ENCODE measurements at regions not wholly inside any gene's neighbourhood (a gene's known extent, or its start where the extent isn't known, plus 50 kb on each side); places are given as distances from the start of the nearest gene placed in this dataset.

DNA sequence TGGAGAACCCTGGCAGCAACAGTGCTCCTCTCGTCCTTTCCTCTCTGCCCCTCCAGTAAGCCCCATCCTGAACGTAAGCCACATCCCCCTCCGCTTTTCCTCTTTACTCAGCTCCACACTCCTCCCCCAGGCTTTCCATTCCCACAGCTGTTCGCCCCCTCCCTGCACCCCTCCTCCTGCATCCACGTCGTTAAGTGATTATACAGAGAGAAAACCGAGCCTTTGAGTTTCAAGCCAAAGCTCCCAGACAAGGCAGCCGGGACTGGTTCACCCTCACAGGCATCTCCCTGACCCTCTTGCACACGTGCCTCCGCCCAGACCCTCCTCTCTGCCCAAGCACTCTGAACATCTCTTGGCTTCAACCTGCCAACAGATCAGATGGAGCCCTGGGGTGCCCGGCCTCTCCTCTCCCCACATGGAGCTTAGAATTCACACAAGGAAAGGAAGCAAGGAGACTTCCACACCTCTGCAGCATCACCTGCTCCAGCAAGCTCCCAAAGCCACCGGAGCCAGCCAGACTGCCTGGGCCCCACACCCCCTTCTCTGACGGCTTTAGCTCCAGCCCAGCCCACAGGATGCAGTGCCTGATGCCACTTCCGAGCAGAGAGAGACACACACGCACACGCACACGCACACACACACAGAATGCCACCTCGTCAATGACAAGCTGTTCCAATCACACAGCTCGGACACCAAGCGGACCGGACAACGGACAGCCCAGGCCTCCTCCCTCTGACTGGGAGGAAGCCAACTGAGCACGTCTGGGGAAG is 99.9 kb upstream of the CCL2 start:
- Histone ChIP-seq H3K79me2 (ENCODE audit: insufficient read depth, low read length) (no peaks in the 10 kb centered on the region), H4K20me1 (ENCODE audit: insufficient read depth, low read length, poor library complexity, severe bottlenecking) (no peaks in the 10 kb centered on the region), H3K9me3 (ENCODE audit: insufficient read depth, low read depth, low read length) (no peaks in the 10 kb centered on the region), H3K36me3 (ENCODE audit: insufficient read depth, low read length) (no peaks in the 10 kb centered on the region), H3K4me2 (ENCODE audit: low read depth, low read length, poor library complexity, severe bottlenecking) (no peak overlapping the region), H3K4me3 (ENCODE audit: low read length, poor library complexity, severe bottlenecking) (no peak overlapping the region), H3K9ac (ENCODE audit: low read depth, low read length, poor library complexity, severe bottlenecking) (no peak overlapping the region), H3K9me2 (replicated peaks; ENCODE audit: low read depth, low read length) (no peaks in the 10 kb centered on the region), H3K4me1 (ENCODE audit: insufficient read depth, low read length, poor library complexity, severe bottlenecking) (no peaks in the 10 kb centered on the region), H3K27me3 (ENCODE audit: insufficient read depth, low read length, poor library complexity, severe bottlenecking) (no peaks in the 10 kb centered on the region), H3F3A (ENCODE audit: low read depth) (no peaks in the 10 kb centered on the region), H2AFZ (ENCODE audit: low read length) (no peak overlapping the region)
- TF ChIP-seq, protein P1, sequence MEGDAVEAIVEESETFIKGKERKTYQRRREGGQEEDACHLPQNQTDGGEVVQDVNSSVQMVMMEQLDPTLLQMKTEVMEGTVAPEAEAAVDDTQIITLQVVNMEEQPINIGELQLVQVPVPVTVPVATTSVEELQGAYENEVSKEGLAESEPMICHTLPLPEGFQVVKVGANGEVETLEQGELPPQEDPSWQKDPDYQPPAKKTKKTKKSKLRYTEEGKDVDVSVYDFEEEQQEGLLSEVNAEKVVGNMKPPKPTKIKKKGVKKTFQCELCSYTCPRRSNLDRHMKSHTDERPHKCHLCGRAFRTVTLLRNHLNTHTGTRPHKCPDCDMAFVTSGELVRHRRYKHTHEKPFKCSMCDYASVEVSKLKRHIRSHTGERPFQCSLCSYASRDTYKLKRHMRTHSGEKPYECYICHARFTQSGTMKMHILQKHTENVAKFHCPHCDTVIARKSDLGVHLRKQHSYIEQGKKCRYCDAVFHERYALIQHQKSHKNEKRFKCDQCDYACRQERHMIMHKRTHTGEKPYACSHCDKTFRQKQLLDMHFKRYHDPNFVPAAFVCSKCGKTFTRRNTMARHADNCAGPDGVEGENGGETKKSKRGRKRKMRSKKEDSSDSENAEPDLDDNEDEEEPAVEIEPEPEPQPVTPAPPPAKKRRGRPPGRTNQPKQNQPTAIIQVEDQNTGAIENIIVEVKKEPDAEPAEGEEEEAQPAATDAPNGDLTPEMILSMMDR (conservative IDR thresholded peaks at IDR 0.05; ENCODE audit: low read length) = no peak
- no peak for TF ChIP-seq EZH2phosphoT487 (IDR thresholded peaks at IDR 0.05; ENCODE audit: borderline replicate concordance)

DNA sequence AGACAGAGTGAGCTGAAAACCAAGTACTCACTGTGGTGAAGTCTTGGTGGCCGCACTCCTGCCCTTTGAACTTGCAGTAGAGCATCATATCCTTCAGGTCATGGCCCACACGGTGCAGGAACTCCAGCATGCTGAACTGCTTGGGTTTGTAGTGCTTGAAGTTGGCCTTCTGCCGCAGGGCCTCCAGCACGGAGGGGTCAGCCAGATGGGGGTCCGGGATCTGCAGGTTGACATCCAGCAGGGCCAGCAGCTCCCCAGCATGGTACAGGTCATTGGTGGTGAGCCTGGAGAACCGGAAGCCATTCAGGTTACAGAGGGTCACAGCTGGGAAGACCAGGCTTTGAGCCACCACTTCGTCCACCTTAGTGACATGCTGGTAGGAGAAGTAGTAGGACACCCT is 99.1 kb upstream of the CCL2 start:
- H3K4me3 ChIP-seq (ENCODE audit: low read length, poor library complexity, severe bottlenecking) = no peak overlapping the region
- H3K27me3 ChIP-seq (ENCODE audit: insufficient read depth, low read length, poor library complexity, severe bottlenecking) = no peaks in the 10 kb centered on the region
- no peak overlapping the region for H2AFZ ChIP-seq (ENCODE audit: low read length)
- H3K9me2 ChIP-seq (replicated peaks; ENCODE audit: low read depth, low read length) = no peaks in the 10 kb centered on the region
- TF ChIP-seq EZH2phosphoT487 (IDR thresholded peaks at IDR 0.05; ENCODE audit: borderline replicate concordance) = no peak
- TF ChIP-seq, protein P1 (conservative IDR thresholded peaks at IDR 0.05; ENCODE audit: low read length) = no peak
- H3K4me1 ChIP-seq (ENCODE audit: insufficient read depth, low read length, poor library complexity, severe bottlenecking) = no peaks in the 10 kb centered on the region
- no peak overlapping the region for H3K4me2 ChIP-seq (ENCODE audit: low read depth, low read length, poor library complexity, severe bottlenecking)
- no peaks in the 10 kb centered on the region for H4K20me1 ChIP-seq (ENCODE audit: insufficient read depth, low read length, poor library complexity, severe bottlenecking)
- no peaks in the 10 kb centered on the region for H3F3A ChIP-seq (ENCODE audit: low read depth)
- no peaks in the 10 kb centered on the region for H3K79me2 ChIP-seq (ENCODE audit: insufficient read depth, low read length)
- no peak overlapping the region for H3K9ac ChIP-seq (ENCODE audit: low read depth, low read length, poor library complexity, severe bottlenecking)
- no peaks in the 10 kb centered on the region for H3K36me3 ChIP-seq (ENCODE audit: insufficient read depth, low read length)
- no peaks in the 10 kb centered on the region for H3K9me3 ChIP-seq (ENCODE audit: insufficient read depth, low read depth, low read length)

DNA sequence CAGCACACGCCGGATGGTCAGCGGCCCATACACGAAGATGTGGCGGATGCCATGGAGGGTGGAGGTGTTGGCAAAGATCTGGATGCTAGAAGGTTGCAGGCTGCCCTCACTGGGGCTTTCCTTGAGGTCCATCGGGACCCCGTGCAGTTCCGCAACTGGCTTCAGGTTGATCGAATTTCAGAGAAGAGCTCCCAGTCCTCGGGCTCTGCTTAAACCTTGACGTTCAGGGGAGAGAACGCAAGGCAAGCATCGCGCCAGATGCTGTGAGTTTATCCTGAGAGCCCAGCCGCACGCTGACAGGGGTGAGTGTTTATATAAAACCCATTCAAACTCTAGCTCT is 98.7 kb upstream of the CCL2 start:
- no peaks in the 10 kb centered on the region for H3K27me3 ChIP-seq (ENCODE audit: insufficient read depth, low read length, poor library complexity, severe bottlenecking)
- H3K9me3 ChIP-seq (ENCODE audit: insufficient read depth, low read depth, low read length) = no peaks in the 10 kb centered on the region
- no peak overlapping the region for H2AFZ ChIP-seq (ENCODE audit: low read length)
- H3K9me2 ChIP-seq (replicated peaks; ENCODE audit: low read depth, low read length) = no peaks in the 10 kb centered on the region
- no peak overlapping the region for H3K4me2 ChIP-seq (ENCODE audit: low read depth, low read length, poor library complexity, severe bottlenecking)
- H3K9ac ChIP-seq (ENCODE audit: low read depth, low read length, poor library complexity, severe bottlenecking) = no peak overlapping the region
- H3K36me3 ChIP-seq (ENCODE audit: insufficient read depth, low read length) = no peaks in the 10 kb centered on the region
- no peaks in the 10 kb centered on the region for H3K79me2 ChIP-seq (ENCODE audit: insufficient read depth, low read length)
- TF ChIP-seq EZH2phosphoT487 (IDR thresholded peaks at IDR 0.05; ENCODE audit: borderline replicate concordance) = no peak
- TF ChIP-seq, protein P1 (conservative IDR thresholded peaks at IDR 0.05; ENCODE audit: low read length) = no peak
- H3K4me1 ChIP-seq (ENCODE audit: insufficient read depth, low read length, poor library complexity, severe bottlenecking) = no peaks in the 10 kb centered on the region
- H3K4me3 ChIP-seq (ENCODE audit: low read length, poor library complexity, severe bottlenecking) = no peak overlapping the region
- H4K20me1 ChIP-seq (ENCODE audit: insufficient read depth, low read length, poor library complexity, severe bottlenecking) = no peaks in the 10 kb centered on the region
- H3F3A ChIP-seq (ENCODE audit: low read depth) = no peaks in the 10 kb centered on the region

Data from Loucy (cell line).